GM12878 (cell line): ENCODE measurements at regions not wholly inside any gene's neighbourhood (a gene's known extent, or its start where the extent isn't known, plus 50 kb on each side); places are given as distances from the start of the nearest gene placed in this dataset.

Experiments used
- ATAC-seq: fragments of 200-7000 bp; cut with Tn5 transposase; 3 replicates; pipeline ENCODE4 v1.9.1; 2020; ENCODE audit warnings: mild to moderate bottlenecking, moderate library complexity
- BruUV-seq: library from RNA; stranded (reverse); fragments of 400-500 nt; replicated peaks from 2 replicates; lab custom pipeline; 2021; lab: Mats Ljungman, UMichigan
- CTCF ChIA-PET: fragments of 300-600 bp; sonication (Branson Sonifier 250); formaldehyde crosslinking; extraction: SDS; loops from one replicate; lab custom pipeline; 2021; ENCODE audit warnings: inconsistent platforms; lab: Yijun Ruan, JAX
- POLR2A ChIA-PET: fragments of 350-600 bp; formaldehyde crosslinking; extraction: SDS; loops from one replicate; lab custom pipeline; 2021; ENCODE audit warnings: inconsistent platforms; lab: Charles Lee
- RAD21 ChIA-PET: fragments of 300-600 bp; sonication (Branson Sonifier 250); formaldehyde crosslinking; loops from one replicate; lab custom pipeline; 2023; ENCODE audit warnings: antibody characterized with exemption; ENCODE audit not compliant: unreplicated experiment; lab: Charles Lee
- SMC1A ChIA-PET: fragments of 300-600 bp; sonication (Branson Sonifier 250); formaldehyde crosslinking; loops from one replicate; lab custom pipeline; 2023; ENCODE audit not compliant: unreplicated experiment, uncharacterized antibody; lab: Charles Lee
- DNase-seq: peaks from one replicate; pipeline ENCODE4 v3.0.0-alpha.2; 2011; ENCODE audit warnings: low read depth, low spot score
- FAIRE-seq: peaks from 3 replicates; lab custom pipeline; 2011; peaks lifted over from hg19 to GRCh38; lab: Jason Lieb, UNC
- H2AFZ ChIP-seq: 2 replicates; pipeline ENCODE4 v1.6.0; 2011; ENCODE audit warnings: low read depth, low read length, control low read depth; ENCODE audit not compliant: control insufficient read depth
- H3K27ac ChIP-seq: 2 replicates; pipeline ENCODE4 v1.5.1; 2011; ENCODE audit warnings: control low read depth; ENCODE audit not compliant: control insufficient read depth, insufficient read depth
- H3K27me3 ChIP-seq, 2 experiments: replicated peaks in 1 of 2; 2 replicates each; pipeline versions ENCODE4 v1.6.0 to v1.6.1; 2011; ENCODE audit warnings: low read length in 1 of 2; ENCODE audit not compliant: control insufficient read depth in 2 of 2, insufficient read depth in 2 of 2
- H3K36me3 ChIP-seq, 2 experiments: 2 replicates each; pipeline ENCODE4 v1.5.1; 2011; ENCODE audit warnings: low read length in 1 of 2; ENCODE audit not compliant: control insufficient read depth in 2 of 2, insufficient read depth in 2 of 2
- H3K4me1 ChIP-seq: 2 replicates; pipeline ENCODE4 v1.6.1; 2011; ENCODE audit warnings: mild to moderate bottlenecking, low read length, moderate library complexity, mixed read lengths; ENCODE audit not compliant: control insufficient read depth, insufficient read depth
- H3K4me2 ChIP-seq: 2 replicates; pipeline ENCODE4 v1.6.0; 2011; ENCODE audit warnings: control low read depth; ENCODE audit not compliant: control insufficient read depth, insufficient read depth
- H3K4me3 ChIP-seq: fragments of 200-600 bp; sonication (generic); 2 replicates; pipeline ENCODE4 v1.5.1; 2016
- H3K79me2 ChIP-seq: 2 replicates; pipeline ENCODE4 v1.6.0; 2011; ENCODE audit warnings: low read length; ENCODE audit not compliant: control insufficient read depth, insufficient read depth
- H3K9ac ChIP-seq: 2 replicates; pipeline ENCODE4 v1.8.0; 2011; ENCODE audit warnings: low read length, control low read depth, mixed read lengths; ENCODE audit not compliant: control insufficient read depth, insufficient read depth
- H3K9me3 ChIP-seq: replicated peaks from 3 replicates; pipeline ENCODE4 v1.5.1; 2011; ENCODE audit warnings: mild to moderate bottlenecking, low read length; ENCODE audit not compliant: control insufficient read depth, insufficient read depth
- H4K20me1 ChIP-seq: 2 replicates; pipeline ENCODE4 v1.6.0; 2011; ENCODE audit not compliant: control insufficient read depth, insufficient read depth
- CEBPZ ChIP-seq: fragments of 150-350 bp; IDR thresholded peaks from 2 replicates; pipeline ENCODE4 v1.6.1; 2016; ENCODE audit warnings: low read depth, low read length
- E4F1 ChIP-seq: fragments of 450-650 bp; IDR thresholded peaks from 2 replicates; pipeline ENCODE4 v1.6.1; 2018; ENCODE audit warnings: borderline replicate concordance, mild to moderate bottlenecking; ENCODE audit not compliant: partially characterized antibody
- ELK1 ChIP-seq: IDR thresholded peaks from 2 replicates; pipeline ENCODE4 v1.6.1; 2012; ENCODE audit warnings: low read depth, low read length, improper control_type of control experiment
- HDGF ChIP-seq: fragments of 450-650 bp; IDR thresholded peaks from 2 replicates; pipeline ENCODE4 v1.6.1; 2016; ENCODE audit warnings: antibody characterized with exemption
- IKZF1 ChIP-seq: fragments of 450-650 bp; conservative IDR thresholded peaks from 2 replicates; pipeline ENCODE4 v1.6.1; 2017; ENCODE audit warnings: antibody characterized with exemption, mild to moderate bottlenecking
- RELB ChIP-seq: fragments of 450-650 bp; IDR thresholded peaks from 2 replicates; pipeline ENCODE4 v1.6.1; 2017; ENCODE audit warnings: low read depth, mild to moderate bottlenecking, moderate library complexity
- YBX1 ChIP-seq: fragments of 450-650 bp; IDR thresholded peaks from 2 replicates; pipeline ENCODE4 v1.6.1; 2016; ENCODE audit warnings: antibody characterized with exemption
- ZZZ3 ChIP-seq: IDR thresholded peaks from 2 replicates; pipeline ENCODE4 v1.6.1; 2011; ENCODE audit warnings: low read depth; ENCODE audit not compliant: control insufficient read depth, insufficient read length
- WGBS: methylation state at CpG from one replicate; pipeline ENCODE4 v1.1.6; 2016; ENCODE audit warnings: low lambda C conversion rate; ENCODE audit not compliant: insufficient replicate concordance, insufficient coverage; ENCODE audit errors: missing lambda C conversion rate; 5-methylcytosine and 5-hydroxymethylcytosine counted together
- in situ Hi-C: fragments of 300-500 bp; cut with MboI; formaldehyde crosslinking; loops from 9 replicates; pipeline ENCODE4 v1.14.3; 2018; ENCODE audit warnings: mixed read lengths
- intact Hi-C: fragments of 100-400 bp; cut with micrococcal nuclease; formaldehyde crosslinking; loops from one replicate; pipeline ENCODE4 v1.14.2; 2022; ENCODE audit not compliant: unreplicated experiment

GRCh38 chr15:87215100-87215499 is 1041.4 kb downstream of the NTRK3 start:
- H2AFZ ChIP-seq = no peak overlapping the region
- WGBS = 5% methylated on average over 1 of the region's 1 CpG
- H3K4me1 ChIP-seq = no peaks in the 10 kb centered on the region
- no peak overlapping the region for H3K4me3 ChIP-seq
- H3K27me3 ChIP-seq = no peaks in the 10 kb centered on the region
- CTCF ChIA-PET = no interaction called here
- in situ Hi-C loops (no loop called here), intact Hi-C loops (no loop called here)
- no peak overlapping the region for H3K27ac ChIP-seq
- no peak overlapping the region for H3K9ac ChIP-seq
- POLR2A ChIA-PET = no interaction called here
- no peak overlapping the region for H3K4me2 ChIP-seq
- FAIRE-seq (no peak), ATAC-seq (no peak), DNase-seq (no peak)
- H3K9me3 ChIP-seq = no peaks in the 10 kb centered on the region
- H4K20me1 ChIP-seq = no peaks in the 10 kb centered on the region
- SMC1A ChIA-PET = no interaction called here
- TF ChIP-seq ZZZ3 = no peak
- TF ChIP-seq CEBPZ = no peak
- no peak for TF ChIP-seq IKZF1
- no peak for TF ChIP-seq HDGF
- no peak for TF ChIP-seq E4F1
- no peak for TF ChIP-seq YBX1
- TF ChIP-seq ELK1 = no peak
- no peak for TF ChIP-seq RELB
- RAD21 ChIA-PET = no interaction called here
- no peaks in the 10 kb centered on the region for H3K36me3 ChIP-seq
- H3K79me2 ChIP-seq = no peaks in the 10 kb centered on the region
- BruUV-seq = no TSS peak
